ENCODE measurements at regions not wholly inside any gene's neighbourhood (a gene's known extent, or its start where the extent isn't known, plus 50 kb on each side); places are given as distances from the start of the nearest gene placed in this dataset.
"Not testable (repeated sequence)": the region's sequence is repeated elsewhere in the genome, so short reads cannot be mapped to it uniquely, and the experiment has no call there.

DNA sequence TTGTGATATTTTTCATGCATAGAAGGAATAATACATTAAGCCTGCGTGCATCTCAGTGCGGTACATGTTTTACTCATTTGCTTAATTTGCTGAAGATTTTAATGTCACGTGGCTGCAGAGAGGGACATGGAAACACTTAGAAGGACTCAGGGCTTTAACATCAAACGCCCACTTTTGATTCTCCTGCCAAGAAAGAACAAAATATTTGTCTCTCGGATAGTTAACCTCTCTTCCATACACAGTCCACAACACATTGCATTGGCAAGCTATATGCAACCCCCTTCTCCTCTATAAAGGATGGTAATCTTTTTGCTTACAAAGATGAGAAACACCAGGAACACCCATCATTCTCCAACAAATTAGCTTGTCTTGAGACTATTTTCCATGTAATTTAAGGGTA is 148.0 kb upstream of the NRP1 start:
- H3K4me3 ChIP-seq (IDR thresholded peaks at IDR 0.05; ENCODE audit: insufficient read depth, low read depth, low read length): no peak overlapping the region
- peaks cover 10% of the 10 kb centered on the region for H3K4me1 ChIP-seq (ENCODE audit: low read depth, poor library complexity, severe bottlenecking)

DNA sequence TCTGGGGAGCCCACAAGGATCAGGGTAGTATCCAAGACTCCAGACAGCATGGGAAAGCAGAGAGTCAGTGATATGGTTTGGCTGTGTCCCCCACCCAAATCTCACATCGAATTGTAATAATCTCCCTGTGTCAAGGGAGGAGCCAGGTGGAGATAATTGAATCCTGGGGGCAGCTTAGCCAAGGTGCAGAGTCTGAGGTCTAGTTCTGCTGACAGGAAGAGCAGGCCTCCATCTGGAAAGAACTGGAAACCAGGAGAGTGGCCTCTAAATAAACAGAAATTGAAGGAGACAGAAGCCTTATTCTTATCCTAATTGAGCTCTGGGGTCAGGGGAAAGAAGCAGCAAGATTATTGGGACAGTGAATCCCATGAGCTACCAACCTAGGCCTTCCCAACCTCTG is 146.7 kb upstream of the NRP1 start:
- H3K4me2 ChIP-seq: no peak overlapping the region
- H4K20me1 ChIP-seq (ENCODE audit: insufficient read depth): no peaks in the 10 kb centered on the region
- H3K27me3 ChIP-seq (ENCODE audit: insufficient read depth, low read depth): no peaks in the 10 kb centered on the region
- H2AFZ ChIP-seq (ENCODE audit: low read depth): no peak overlapping the region
- H3K9ac ChIP-seq: no peak overlapping the region
- H3K36me3 ChIP-seq (ENCODE audit: insufficient read depth): no peaks in the 10 kb centered on the region
- H3K79me2 ChIP-seq (ENCODE audit: insufficient read depth, low read depth): no peaks in the 10 kb centered on the region
- no peak overlapping the region for H3K4me3 ChIP-seq (IDR thresholded peaks at IDR 0.05; ENCODE audit: insufficient read depth, low read depth, low read length)
- no peak overlapping the region for H3K27ac ChIP-seq
- no peaks in the 10 kb centered on the region for H3K4me1 ChIP-seq (ENCODE audit: low read depth, poor library complexity, severe bottlenecking)
- TF ChIP-seq, protein P1, sequence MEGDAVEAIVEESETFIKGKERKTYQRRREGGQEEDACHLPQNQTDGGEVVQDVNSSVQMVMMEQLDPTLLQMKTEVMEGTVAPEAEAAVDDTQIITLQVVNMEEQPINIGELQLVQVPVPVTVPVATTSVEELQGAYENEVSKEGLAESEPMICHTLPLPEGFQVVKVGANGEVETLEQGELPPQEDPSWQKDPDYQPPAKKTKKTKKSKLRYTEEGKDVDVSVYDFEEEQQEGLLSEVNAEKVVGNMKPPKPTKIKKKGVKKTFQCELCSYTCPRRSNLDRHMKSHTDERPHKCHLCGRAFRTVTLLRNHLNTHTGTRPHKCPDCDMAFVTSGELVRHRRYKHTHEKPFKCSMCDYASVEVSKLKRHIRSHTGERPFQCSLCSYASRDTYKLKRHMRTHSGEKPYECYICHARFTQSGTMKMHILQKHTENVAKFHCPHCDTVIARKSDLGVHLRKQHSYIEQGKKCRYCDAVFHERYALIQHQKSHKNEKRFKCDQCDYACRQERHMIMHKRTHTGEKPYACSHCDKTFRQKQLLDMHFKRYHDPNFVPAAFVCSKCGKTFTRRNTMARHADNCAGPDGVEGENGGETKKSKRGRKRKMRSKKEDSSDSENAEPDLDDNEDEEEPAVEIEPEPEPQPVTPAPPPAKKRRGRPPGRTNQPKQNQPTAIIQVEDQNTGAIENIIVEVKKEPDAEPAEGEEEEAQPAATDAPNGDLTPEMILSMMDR (conservative IDR thresholded peaks at IDR 0.05; ENCODE audit: low read depth, low read length): no peak

More for the DNA sequence above, 148.0 kb upstream of the NRP1 start:
- Histone ChIP-seq H4K20me1 (ENCODE audit: insufficient read depth) (no peaks in the 10 kb centered on the region), H2AFZ (ENCODE audit: low read depth) (no peak overlapping the region), H3K9ac (no peak overlapping the region), H3K27me3 (ENCODE audit: insufficient read depth, low read depth) (no peaks in the 10 kb centered on the region), H3K4me2 (no peak overlapping the region), H3K79me2 (ENCODE audit: insufficient read depth, low read depth) (no peaks in the 10 kb centered on the region), H3K36me3 (ENCODE audit: insufficient read depth) (no peaks in the 10 kb centered on the region), H3K27ac (no peak overlapping the region)
- TF ChIP-seq, protein P1 (conservative IDR thresholded peaks at IDR 0.05; ENCODE audit: low read depth, low read length): no peak

DNA sequence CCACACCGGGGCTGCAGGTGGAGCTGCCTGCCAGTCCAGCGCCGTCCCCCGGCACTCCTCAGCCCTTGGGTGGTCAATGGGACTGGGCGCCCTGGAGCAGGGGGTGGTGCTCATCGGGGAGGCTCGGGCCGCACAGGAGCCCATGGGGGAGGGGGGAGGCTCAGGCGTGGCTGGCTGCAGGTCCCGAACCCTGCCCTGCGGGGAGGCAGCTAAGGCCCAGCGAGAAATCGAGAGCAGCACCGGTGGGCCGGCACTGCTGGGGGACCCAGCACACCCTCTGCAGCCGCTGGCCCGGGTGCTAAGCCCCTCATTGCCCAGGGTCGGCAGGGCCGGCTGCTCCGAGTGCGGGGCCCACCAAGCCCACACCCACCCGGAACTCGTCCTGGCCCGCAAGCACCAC is 145.9 kb upstream of the NRP1 start:
- not testable (repeated sequence) for H3K9ac ChIP-seq; H3K4me1 ChIP-seq (ENCODE audit: low read depth, poor library complexity, severe bottlenecking); H4K20me1 ChIP-seq (ENCODE audit: insufficient read depth); H3K4me2 ChIP-seq; H3K27ac ChIP-seq; H3K79me2 ChIP-seq (ENCODE audit: insufficient read depth, low read depth); H3K36me3 ChIP-seq (ENCODE audit: insufficient read depth); H3K4me3 ChIP-seq (IDR thresholded peaks at IDR 0.05; ENCODE audit: insufficient read depth, low read depth, low read length); H3K27me3 ChIP-seq (ENCODE audit: insufficient read depth, low read depth); H2AFZ ChIP-seq (ENCODE audit: low read depth)

DNA sequence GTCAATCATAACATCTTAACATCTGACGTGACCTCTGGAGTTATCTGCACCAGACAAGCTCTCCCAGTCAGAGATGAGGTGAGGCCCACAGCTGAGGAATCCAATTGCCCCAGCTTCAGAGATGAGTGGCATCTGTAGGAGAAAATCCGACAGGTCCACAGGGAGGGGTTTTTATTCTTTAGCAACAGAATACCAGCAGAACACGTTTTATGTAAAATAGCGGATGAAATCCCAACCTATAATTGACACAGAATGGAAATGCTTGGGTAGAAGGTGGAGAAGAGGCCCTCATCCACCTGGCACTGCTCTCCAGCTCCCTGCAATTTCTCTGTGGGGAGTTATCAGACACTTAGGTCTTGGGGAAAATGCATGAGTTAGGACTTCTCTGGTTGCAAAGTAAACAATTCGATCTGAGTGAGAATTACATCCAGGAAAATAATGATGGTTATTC is 144.2 kb upstream of the NRP1 start:
- TF ChIP-seq, protein P1 (conservative IDR thresholded peaks at IDR 0.05; ENCODE audit: low read depth, low read length): no peak
- Histone ChIP-seq H3K79me2 (ENCODE audit: insufficient read depth, low read depth) (no peaks in the 10 kb centered on the region), H3K4me1 (ENCODE audit: low read depth, poor library complexity, severe bottlenecking) (no peaks in the 10 kb centered on the region), H3K36me3 (ENCODE audit: insufficient read depth) (no peaks in the 10 kb centered on the region), H3K4me3 (IDR thresholded peaks at IDR 0.05; ENCODE audit: insufficient read depth, low read depth, low read length) (no peak overlapping the region), H2AFZ (ENCODE audit: low read depth) (no peak overlapping the region), H3K27ac (no peak overlapping the region), H3K4me2 (no peak overlapping the region), H3K9ac (no peak overlapping the region), H3K27me3 (ENCODE audit: insufficient read depth, low read depth) (no peaks in the 10 kb centered on the region), H4K20me1 (ENCODE audit: insufficient read depth) (no peaks in the 10 kb centered on the region)

DNA sequence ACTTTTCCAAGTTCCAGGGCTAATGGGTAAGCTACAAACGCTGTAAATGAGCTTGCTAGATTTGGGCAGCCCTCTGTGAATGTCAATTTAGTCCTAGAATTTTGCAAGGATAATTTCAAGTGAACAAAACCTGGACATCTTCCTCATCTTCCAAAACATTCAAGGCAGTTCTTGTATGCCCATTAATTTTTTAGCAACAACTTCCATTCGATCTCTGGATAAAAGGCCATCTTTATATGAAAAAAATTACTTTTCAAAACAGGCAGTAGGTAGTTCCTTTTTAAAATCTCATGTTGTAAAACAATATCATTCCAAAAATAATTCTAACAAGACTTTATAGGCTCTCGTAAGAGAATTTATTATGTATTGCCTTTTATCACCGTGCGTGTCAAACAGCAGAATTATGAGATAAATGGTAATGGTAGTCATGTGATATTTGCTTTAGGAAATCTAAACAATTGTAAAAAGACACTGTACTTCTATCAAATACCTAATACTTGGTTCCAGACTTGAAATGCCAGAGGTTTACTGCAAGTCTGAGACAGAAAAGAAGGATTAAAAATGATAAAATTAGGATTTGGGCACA is 143.7 kb upstream of the NRP1 start:
- no peaks in the 10 kb centered on the region for H3K79me2 ChIP-seq (ENCODE audit: insufficient read depth, low read depth)
- TF ChIP-seq, protein P1 (conservative IDR thresholded peaks at IDR 0.05; ENCODE audit: low read depth, low read length): no peak

More for the DNA sequence above, 143.7 kb upstream of the NRP1 start:
- Histone ChIP-seq H3K27me3 (ENCODE audit: insufficient read depth, low read depth) (no peaks in the 10 kb centered on the region), H3K4me3 (IDR thresholded peaks at IDR 0.05; ENCODE audit: insufficient read depth, low read depth, low read length) (no peak overlapping the region), H3K27ac (no peak overlapping the region), H3K36me3 (ENCODE audit: insufficient read depth) (no peaks in the 10 kb centered on the region), H3K9ac (no peak overlapping the region), H4K20me1 (ENCODE audit: insufficient read depth) (no peaks in the 10 kb centered on the region), H3K4me1 (ENCODE audit: low read depth, poor library complexity, severe bottlenecking) (no peaks in the 10 kb centered on the region), H3K4me2 (no peak overlapping the region), H2AFZ (ENCODE audit: low read depth) (no peak overlapping the region)

Data from KMS-11 (cell line).